ENCODE measurements at regions not wholly inside any gene's neighbourhood (a gene's known extent, or its start where the extent isn't known, plus 50 kb on each side); places are given as distances from the start of the nearest gene placed in this dataset.

DNA sequence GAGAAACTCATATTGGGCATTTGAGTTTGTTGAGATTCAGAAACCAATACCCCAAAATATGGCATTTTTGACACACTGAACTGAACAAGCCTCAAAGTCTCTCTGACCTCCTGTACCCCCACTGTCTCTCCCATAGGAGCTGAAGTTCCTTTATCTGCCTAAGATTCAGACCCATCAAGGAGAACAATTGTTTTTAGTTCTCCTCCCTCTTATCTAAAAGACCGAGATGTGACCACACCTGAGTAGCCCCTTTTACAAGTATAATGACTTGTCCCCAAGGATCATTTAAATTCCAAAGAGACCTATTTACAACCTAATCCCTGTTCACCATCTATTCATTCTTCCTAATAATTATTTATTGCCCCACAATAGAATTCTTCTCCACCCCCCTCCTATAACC lies 122.1 kb upstream of the PLAAT1 start:
- TF ChIP-seq, protein P1, sequence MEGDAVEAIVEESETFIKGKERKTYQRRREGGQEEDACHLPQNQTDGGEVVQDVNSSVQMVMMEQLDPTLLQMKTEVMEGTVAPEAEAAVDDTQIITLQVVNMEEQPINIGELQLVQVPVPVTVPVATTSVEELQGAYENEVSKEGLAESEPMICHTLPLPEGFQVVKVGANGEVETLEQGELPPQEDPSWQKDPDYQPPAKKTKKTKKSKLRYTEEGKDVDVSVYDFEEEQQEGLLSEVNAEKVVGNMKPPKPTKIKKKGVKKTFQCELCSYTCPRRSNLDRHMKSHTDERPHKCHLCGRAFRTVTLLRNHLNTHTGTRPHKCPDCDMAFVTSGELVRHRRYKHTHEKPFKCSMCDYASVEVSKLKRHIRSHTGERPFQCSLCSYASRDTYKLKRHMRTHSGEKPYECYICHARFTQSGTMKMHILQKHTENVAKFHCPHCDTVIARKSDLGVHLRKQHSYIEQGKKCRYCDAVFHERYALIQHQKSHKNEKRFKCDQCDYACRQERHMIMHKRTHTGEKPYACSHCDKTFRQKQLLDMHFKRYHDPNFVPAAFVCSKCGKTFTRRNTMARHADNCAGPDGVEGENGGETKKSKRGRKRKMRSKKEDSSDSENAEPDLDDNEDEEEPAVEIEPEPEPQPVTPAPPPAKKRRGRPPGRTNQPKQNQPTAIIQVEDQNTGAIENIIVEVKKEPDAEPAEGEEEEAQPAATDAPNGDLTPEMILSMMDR (IDR thresholded peaks at IDR 0.05; ENCODE audit: borderline replicate concordance, insufficient read depth, low read depth, low read length), result no peak
- H3K4me3 ChIP-seq (ENCODE audit: low read depth, low read length), result no peak overlapping the region

DNA sequence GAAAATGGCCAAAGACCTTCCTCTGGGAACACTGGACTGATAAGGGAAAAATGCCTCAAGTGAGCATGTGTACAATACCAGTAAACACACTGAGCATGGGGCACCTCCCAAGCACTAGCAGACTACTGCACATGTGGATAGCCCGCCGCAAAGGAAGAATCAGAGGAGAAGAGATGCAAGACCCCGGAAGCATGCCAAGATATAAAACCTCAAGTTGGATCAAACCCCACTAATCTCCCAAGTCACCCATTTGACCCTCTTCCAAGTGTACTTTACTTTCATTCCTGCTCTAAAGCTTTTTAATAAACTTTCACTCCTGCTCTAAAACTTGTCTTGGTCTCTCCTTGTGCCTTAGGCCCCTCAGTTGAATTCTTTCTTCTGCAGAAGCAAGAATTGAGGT lies 121.1 kb upstream of the PLAAT1 start:
- TF ChIP-seq, protein P1 (IDR thresholded peaks at IDR 0.05; ENCODE audit: borderline replicate concordance, insufficient read depth, low read depth, low read length), result no peak
- no peak overlapping the region for H3K4me3 ChIP-seq (ENCODE audit: low read depth, low read length)

DNA sequence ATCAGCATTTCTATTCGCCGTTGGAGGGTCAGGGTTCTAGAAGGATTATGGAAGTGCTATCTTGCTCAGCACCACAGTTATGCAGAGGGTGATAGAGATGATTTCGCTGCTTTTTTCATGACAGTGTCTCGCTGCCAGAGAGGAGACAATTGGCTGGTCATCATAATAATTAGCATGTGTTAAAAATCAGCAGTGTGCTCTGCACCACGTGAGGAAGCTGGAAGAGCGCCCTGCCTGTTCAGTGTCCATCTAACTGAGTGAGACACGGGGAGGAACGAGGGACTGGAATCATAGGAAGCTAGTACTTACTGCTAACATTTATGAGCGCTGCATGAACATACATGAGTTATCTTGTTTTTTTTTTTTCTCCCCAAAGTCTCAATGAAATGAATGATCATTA lies 116.2 kb upstream of the PLAAT1 start:
- no peak overlapping the region for H3K4me3 ChIP-seq (ENCODE audit: low read depth, low read length)
- TF ChIP-seq, protein P1 (IDR thresholded peaks at IDR 0.05; ENCODE audit: borderline replicate concordance, insufficient read depth, low read depth, low read length), result no peak

DNA sequence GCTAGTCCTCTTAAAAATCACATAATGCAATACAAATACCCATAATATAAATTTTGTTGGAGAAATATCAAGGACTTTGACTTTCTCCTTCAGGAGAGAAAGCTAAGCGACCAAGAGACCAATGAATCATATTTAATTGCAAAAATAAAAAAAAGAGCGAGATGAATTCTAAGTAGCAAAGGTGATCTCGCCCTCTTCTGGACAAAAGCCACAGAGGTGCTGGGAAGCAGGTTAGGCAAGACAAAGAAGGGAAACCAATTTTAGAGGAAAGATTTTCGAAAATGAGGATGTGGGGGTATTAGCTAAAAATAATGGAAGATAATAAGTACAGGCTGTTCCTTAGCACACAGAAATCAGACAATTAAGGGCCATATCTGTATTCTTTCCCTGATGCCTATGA lies 111.4 kb upstream of the PLAAT1 start:
- H3K4me3 ChIP-seq (ENCODE audit: low read depth, low read length), result no peak overlapping the region
- TF ChIP-seq, protein P1 (IDR thresholded peaks at IDR 0.05; ENCODE audit: borderline replicate concordance, insufficient read depth, low read depth, low read length), result no peak

DNA sequence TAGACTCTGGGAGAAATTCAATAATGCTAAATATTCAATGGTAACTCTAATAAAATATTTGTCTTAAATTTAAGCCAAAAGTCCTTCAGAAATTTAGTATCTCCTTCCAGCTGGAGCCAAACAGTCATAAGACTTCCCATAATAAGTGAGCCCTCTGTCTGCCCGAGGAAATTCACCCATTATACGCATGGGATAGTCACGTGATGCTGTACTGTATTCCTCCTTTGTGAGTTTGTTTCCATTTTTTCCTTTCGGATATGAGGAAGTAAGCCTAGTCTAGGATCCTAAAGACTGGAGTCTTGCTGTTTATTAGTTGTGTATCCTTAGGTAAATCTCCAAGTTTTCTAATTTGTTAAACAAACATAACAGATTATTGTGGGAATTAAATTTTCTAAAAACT lies 110.4 kb upstream of the PLAAT1 start:
- no peak overlapping the region for H3K4me3 ChIP-seq (ENCODE audit: low read depth, low read length)
- TF ChIP-seq, protein P1 (IDR thresholded peaks at IDR 0.05; ENCODE audit: borderline replicate concordance, insufficient read depth, low read depth, low read length), result no peak

DNA sequence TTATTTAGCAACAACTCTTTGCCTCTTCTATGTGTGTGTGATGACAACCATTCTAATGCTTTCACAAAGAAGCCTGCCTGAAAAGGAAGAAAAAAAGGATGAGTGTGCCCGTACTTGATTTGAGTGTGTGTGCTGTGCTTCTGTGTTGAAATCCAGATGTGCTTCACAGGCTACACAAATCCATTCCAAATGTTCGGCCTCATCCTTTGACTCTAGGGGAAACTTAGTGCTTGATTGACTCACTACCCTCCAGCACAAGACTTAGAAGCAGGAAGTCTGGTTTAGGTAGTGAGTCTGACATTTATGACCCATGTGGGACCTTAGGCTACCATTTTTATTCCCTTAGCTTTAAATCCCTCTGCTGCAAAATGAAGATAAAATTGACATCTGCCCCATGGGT lies 108.8 kb upstream of the PLAAT1 start:
- no peak overlapping the region for H3K4me3 ChIP-seq (ENCODE audit: low read depth, low read length)
- TF ChIP-seq, protein P1 (IDR thresholded peaks at IDR 0.05; ENCODE audit: borderline replicate concordance, insufficient read depth, low read depth, low read length), result no peak

DNA sequence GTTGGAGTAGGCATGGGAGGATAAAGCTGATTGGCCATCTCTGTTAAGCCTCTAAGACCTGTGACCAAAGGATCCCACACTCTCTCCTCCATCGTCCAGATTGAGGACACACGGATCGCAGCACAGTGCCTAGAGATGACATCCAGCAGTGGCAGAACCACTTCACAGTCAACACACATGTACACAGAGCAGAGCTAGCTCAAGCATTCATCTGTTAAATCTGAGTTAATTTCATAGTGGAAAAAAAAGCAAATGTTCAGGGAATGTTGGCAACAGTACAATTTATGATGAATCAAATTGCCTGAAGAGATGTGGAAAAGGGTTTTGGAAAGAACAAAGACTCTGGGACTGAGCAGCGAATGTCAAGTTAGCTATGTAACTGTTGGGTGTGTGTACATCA lies 108.1 kb upstream of the PLAAT1 start:
- TF ChIP-seq, protein P1 (IDR thresholded peaks at IDR 0.05; ENCODE audit: borderline replicate concordance, insufficient read depth, low read depth, low read length), result no peak

More for the DNA sequence above, 108.1 kb upstream of the PLAAT1 start:
- H3K4me3 ChIP-seq (ENCODE audit: low read depth, low read length), result no peak overlapping the region
